ENCODE measurements at regions not wholly inside any gene's neighbourhood (a gene's known extent, or its start where the extent isn't known, plus 50 kb on each side); places are given as distances from the start of the nearest gene placed in this dataset.
"Not testable (repeated sequence)": the region's sequence is repeated elsewhere in the genome, so short reads cannot be mapped to it uniquely, and the experiment has no call there.

DNA sequence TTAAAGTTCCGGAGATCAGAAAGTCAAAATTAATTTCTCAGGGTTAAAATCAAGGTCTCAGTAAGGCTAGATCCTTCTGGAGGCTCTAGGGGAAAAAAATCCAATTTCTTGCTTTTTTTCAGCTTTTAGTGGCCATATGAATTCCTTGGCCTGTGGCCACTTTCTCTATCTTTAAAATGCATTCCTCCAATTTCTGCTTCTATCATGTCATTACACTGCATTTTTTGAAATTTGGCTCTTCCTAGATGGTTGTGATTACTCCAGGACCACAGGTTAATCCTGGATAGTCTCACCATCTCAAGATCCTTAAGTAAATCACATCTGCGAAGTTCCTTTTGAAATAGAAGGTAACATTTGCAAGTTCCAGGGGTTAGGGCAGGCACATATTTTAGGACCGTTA, 1294.9 kb upstream of the CITED2 start:
- DNase-seq (ENCODE audit: low spot score), result no peak

DNA sequence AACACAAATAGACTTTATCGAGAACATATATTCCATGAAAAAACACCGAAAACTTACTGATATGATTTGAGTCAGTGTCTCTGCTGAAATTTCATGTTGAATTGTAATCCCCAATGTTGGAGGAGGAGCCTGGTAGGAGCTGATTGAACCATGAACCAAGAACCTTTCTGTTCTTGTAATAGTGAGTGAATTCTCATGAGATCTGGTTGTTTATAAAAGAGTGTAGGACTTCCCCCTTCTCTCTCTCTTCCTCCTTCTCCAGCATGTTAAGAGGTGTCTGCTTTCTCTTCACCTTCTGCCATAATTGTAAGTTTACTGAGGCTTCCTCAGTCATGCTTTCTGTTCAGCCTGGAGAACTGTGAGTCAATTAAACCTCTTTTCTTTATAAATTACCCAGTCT, 1289.3 kb upstream of the CITED2 start:
- no peak for DNase-seq (ENCODE audit: low spot score)

DNA sequence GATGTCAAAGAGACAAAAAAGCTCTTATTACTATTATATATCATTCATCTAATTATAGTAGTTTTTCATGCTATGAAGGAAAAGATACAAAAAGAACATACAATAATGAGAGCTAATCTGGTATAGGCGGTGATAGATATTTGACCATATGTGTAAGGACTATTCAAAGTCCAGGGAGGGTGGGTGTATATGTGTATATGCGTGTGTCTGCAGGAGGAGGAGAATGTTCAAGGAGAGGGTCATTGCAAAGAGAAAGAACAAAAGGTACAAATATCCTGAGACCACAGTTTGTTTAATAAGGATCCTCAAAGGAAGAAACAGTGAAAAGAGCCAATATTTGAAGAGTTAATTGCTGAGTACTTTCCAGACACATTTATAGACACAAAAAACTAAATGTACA, 1288.6 kb upstream of the CITED2 start:
- DNase-seq (ENCODE audit: low spot score), result no peak

DNA sequence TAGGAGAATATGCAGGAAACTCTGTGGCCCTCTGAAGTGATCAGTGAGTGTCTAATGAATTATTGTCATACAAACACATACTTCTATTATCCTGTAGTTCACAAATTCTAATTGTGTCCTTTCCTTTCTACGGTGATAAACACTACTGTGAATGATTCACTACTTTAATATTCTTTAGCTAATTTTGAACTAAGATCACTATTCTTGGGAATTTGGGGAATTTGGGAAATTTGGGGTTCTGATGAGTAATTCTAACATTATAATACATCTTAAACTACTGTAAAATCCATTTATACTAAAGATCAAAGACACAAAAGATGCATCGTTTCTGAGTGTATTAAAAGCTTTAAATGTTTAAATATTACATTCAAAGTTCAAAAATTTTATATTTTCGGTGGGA, 1287.2 kb upstream of the CITED2 start:
- DNase-seq (ENCODE audit: low spot score), result no peak

DNA sequence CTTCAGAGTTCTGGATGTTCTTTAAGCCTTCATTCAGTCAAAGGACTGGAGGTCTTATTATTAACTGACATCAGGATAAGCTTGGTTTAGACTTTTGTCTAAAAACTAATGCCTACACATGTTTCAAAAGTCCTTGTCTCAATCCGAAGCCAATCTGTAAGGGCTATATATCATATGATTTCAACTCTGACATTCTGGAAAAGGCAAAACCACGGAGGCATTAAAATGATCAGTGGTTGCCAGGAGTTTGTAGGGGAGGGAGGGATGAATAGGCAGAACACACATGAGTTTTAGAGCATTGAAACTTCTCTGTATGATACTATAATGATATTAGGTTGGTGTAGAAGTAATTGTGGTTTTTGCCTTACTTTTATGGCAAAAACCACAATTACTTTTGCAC, 1285.8 kb upstream of the CITED2 start:
- no peak for DNase-seq (ENCODE audit: low spot score)

DNA sequence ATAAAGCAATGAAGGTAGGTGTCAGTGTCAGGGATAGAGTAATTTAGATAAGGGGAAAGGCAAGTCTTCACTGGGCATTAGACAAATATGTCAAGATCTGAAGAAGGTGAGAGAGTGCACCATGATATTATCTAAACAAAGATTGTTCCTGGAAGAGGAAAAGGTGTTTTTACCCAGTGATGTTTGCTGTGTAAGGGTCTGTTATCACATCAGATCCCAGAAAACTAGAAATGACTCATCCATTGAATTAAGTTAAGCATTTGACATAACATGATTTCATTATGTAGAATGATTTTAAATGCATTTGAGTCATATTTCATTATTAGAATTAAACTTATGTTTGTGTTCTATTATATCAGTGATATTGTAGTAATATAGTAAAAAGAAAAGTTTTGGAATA, 1279.5 kb upstream of the CITED2 start:
- no peak for DNase-seq (ENCODE audit: low spot score)

DNA sequence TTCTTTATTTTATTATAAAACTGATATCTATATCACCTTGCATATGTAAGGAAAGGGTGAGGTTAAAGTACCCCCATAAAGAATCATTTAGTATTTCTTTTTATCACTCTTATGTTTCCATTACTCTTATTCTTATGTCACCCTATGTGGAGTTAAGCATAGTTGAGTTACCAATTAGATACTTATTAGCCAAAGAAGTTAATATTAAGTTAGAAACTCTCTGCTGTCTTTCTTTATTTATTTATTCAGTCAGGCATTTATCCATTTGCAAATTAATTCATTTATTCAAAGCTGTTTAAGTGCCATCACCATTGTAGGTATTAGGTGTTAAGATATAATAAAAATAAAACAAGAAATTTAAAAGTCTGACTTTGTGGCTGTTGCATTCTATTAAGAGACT, 1279.1 kb upstream of the CITED2 start:
- DNase-seq (ENCODE audit: low spot score), result no peak

DNA sequence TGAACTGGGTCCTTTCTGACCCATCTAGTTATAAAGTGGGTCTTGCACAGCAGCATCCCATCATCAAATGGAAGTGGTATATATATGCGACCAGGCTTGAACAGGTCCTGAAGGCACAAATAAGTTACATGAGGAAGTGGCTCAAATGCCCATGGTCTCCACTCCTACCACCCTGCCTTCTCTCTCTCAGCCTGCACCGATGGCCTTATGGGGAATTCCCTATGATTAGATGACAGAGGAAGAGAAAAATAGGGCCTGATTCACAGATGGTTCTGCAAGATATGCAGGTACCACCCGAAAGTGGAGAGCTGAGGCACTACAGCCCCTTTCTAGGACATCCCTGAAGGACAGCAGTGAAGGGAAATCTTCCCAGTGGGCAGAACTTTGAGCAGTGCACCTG, 1275.1 kb upstream of the CITED2 start:
- DNase-seq (ENCODE audit: low spot score), result not testable (repeated sequence)

DNA sequence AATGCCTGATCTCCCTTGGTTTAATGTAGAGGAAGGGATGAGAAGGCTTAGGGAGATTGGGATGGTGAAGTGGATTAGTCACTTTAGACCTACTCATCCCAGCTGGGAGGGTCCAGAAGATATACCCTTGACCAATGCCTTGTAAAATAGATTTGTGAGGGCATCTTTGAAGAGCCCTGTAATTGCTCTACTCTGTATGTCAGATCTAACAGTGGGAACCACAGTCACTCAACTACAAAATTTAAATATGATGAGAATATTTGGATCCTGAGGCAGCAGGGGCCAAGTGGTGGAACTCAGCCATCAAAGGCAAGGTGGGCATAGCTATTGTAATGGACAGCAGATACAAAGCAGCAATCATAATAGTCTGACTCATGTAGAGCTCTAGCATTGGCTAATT, 1272.9 kb upstream of the CITED2 start:
- DNase-seq (ENCODE audit: low spot score), result not testable (repeated sequence)

DNA sequence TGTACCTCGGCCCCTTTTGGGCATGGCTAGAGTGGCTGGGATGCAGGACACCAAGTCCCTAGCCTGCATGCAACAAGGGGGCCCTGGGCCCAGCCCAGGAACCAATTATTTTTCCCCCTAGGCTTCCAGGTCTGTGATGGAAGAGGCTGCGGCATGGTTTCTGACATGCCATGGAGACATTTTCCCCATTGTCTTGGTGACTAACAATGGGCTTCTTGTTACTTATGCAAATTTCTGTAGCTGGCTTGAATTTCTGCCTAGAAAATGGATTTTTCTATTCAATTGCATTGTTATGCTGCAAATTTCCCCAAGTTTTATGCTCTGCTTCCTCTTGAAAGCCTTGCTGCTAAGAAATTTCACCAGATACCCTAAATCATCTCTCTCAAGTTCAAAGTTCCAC, 1269.6 kb upstream of the CITED2 start:
- DNase-seq (ENCODE audit: low spot score), result peak; percentile 15

DNA sequence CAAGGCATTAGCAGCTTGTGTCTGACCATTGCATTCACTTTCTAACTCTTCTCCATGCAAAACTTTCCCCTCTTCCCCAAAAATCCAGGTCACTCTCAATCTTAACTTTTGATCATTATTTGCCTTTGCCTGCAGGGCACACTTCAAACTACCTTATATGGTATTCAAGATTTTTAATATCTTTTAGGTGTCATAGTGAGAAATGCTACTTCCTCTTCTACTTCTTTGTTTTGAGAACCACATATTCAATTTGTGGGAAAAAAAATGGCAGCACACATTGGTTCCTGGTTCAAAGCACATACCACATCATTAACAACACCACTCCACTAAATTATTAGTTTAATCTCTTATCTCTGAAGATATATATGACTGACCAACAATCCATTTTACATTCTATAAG, 1267.0 kb upstream of the CITED2 start:
- no peak for DNase-seq (ENCODE audit: low spot score)

DNA sequence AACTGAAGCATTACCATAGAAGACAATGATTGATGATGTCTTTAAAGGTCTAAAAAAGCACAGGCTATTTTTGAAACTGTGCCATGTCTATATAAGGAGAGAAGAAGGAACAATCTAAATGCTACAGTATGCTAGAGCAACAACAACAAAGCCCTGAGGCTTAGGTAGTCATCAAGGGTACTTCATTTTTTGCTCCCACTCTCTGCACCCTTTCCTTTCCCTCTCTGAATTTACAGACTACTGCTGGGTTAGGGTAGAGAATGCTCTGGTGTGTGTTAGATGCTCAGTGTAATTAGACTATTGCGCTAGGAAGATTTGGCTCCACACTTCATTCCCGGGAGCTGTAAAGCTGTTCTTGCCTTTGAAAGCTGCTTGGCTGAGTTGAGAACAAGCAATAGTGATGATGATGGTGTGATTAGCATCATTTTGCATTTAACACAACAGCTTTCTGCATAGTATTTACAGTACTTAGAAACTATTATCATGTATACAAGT, 1262.5 kb upstream of the CITED2 start:
- DNase-seq (ENCODE audit: low spot score), result no peak

DNA sequence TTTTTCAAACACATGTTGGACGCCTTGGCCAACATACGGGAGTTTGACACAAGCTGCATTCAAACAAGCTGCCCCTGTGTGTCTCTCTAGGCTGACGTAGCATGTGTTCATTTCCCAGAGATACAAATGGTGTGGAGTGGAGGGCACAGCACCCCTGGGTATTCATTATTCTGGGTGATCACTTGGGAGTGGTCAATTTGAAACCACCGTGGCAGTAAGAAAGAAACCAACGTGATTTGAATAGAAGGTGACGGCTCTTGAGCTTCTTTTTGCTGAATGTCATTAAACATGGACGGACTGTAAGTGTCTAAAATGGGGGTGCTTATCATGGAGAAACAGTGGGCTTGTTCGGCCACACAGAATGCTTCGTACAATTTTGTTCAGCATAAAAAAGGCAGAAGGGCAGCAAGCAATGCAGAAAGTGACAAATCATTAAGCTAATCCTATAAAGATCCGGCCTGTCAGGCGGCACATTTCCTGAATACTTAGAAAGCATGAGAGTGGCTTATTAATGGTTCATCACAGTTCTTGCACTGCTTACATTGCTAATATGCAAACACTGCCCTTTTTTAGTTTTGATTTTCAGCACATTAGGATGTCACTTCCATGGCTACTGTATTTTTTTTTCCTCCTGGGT, 1261.9 kb upstream of the CITED2 start:
- no peak for DNase-seq (ENCODE audit: low spot score)

DNA sequence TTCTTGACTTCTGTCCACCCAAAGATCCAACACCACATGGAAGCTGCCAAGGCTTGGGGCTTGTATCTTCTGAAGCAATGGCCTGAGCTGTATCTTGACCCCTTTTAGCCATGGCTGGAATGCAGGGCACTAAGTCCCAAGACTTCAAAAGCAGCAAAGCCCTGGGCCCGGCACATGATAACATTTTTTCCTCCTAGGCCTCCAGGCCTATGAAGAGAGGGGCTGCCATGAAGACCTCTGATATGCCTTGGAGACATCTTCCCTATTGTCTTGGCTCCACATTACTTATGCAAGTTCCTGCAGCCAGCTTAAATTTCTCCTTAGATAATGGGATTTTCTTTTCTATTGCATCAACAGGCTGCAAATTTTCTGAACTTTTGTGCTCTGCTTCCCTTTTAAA, 1252.6 kb upstream of the CITED2 start:
- no peak for DNase-seq (ENCODE audit: low spot score)

DNA sequence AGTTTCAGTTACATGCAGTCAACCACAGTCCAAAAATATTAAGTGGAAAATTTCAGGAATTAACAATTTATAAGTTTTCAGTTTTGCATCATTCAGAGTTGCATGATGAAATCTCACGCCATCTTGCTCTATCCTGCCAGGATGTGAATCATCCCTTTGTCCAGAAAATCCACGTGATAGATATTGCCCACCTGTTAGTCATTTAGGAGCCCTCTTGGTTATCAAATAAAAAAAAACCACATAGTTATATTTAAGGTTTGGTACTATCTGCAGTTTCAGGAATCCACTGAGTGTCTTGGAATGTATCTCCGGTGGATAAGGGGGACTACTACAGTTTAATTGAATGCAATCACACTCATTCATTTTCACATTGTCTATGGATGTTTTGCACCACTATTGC, 1249.0 kb upstream of the CITED2 start:
- DNase-seq (ENCODE audit: low spot score), result no peak

DNA sequence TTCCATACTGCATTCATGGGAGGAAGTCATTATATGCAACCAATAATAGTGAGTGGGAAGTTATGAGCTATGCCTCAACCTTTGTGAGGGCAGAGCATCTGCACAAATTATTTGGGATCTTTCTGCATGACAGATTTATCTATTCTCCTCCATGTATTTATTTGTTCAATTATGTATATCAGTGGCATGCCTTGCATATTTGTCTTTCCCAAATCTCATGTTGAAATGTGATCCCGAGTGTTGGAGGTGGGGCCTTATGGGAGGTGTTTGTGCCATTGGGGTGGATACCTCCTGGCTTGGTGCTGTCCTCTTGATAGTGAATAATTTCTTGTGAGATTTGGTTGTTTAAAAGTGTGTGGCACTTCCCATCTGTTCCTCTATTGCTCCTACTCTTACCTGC, 1246.0 kb upstream of the CITED2 start:
- no peak for DNase-seq (ENCODE audit: low spot score)

DNA sequence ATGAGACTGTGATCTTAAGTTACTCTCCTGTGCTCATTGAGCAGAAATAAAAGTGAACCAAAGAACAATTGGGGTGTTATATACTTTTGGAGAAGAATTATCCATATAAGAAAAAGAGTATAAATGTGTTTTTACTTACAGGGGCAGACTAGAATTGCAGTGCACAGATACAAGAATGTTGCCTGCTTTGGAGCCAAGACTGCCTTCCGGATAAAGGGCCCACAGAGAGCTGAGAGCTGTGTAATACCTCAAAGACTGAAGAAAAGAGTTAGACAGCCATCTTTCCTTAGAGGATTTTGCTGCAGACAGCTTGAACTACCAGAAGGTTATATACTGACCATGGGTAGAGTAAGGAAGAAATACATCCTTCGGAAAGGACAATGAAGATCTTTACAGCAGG, 1235.5 kb upstream of the CITED2 start:
- no peak for DNase-seq (ENCODE audit: low spot score)

DNA sequence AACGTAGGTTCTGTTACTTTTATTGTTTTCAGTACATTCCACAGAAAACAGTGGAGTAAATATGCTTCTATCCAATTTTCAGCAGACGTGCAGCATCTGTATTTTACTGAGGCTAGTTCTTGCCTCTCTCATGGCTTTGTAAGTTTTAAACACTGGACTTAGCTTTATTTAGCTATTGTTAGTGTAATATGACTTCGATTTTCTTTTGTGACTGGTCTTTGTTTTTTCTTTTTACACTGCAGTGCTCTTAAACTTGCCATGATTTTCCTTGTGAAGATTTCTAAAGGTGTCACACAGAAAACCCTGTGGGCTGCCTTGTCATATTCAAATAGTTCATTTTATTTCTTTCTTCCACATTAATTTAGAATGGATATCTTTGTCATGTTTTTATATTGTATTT, 1234.9 kb upstream of the CITED2 start:
- no peak for DNase-seq (ENCODE audit: low spot score)

DNA sequence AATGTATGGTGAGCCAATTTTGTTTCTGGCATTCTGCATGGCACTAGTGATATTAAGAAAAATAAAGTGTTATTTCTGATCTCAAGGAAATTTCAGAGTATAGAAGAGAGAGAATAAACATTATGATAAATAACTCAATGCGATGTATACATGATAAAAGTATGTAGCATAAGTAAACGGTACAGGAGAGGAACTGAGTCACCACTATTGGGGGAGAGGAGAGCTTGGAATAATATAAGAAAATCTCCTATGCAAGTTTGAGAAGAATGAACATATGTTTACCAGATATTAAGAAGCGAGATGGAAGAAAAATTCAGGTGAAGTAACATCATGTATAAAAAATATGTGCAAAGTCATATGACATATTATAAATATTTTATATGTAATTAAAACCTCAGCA, 1230.3 kb upstream of the CITED2 start:
- no peak for DNase-seq (ENCODE audit: low spot score)

DNA sequence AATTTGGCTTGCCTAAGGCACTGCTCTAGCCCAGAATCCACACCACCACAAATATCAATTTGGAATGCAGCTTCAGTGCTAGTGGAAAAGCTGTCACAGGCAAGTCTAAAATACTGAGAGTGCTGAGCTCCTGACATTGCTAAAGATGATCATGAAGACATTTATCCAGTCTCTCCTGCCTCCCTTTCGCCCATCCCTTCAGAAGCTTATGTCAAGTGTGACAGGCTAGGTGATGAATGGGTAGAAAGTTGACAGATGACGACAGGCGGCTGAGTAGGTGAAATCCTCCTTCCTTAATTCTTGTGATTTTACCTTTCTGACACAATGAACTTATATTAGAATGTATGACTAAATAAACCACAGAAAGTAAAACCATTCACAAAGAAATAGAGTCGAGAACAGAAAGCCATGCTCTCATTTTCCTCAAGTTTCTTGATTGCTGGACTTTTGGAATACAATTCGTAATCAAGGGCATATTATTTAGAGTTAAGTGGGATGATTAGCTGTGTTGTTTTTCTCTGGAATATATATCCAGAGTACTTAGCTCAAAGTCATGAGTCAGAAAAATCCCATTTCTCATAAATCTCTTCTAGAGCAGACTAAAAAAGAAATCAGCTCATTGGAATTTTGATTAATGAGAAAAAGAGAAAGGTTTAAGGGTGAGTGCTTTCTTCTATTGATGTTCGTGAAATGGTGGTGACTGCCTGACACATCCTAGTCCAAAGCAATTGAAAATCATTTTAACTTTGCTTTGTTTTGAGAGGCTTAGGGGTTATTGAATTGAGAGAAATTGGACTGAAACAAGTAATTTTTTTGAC, 1228.2 kb upstream of the CITED2 start:
- DNase-seq (ENCODE audit: low spot score), result peak; percentile 7

DNA sequence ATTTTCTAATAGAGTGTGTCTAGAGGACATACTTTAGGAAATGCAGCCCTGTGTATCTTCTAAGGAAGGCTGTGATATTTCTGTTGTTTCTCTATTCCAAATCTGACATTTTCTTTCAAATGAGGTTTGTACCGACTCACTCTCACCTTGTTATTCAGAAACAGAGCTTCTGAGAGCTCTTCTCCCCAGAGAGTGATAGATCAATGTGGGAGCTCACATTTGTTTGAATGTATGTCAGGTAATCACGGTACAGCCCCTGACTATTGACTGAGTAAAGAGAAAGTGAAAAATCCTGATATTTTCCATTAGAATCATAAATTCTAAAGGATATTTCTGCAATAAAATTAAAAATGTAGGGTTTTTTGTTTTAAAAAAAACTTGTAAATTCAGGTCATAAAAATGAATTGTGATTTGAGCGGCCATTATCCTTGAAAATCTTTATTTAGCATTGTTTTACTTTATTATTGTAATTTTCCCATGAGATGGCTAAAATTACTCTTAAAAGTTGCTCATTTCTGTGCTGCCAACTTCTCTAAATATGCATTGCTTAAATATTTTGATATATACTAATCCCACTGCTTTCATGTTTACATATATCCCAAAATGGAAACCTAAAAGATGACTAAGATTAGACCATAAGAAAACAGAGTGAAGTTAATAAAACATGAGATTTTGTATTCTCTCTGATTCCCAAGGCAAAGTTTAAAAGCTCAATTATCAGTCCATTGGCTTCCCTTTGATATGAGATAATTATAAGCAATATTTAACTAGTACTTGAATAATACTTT, 1226.8 kb upstream of the CITED2 start:
- DNase-seq (ENCODE audit: low spot score), result no peak

DNA sequence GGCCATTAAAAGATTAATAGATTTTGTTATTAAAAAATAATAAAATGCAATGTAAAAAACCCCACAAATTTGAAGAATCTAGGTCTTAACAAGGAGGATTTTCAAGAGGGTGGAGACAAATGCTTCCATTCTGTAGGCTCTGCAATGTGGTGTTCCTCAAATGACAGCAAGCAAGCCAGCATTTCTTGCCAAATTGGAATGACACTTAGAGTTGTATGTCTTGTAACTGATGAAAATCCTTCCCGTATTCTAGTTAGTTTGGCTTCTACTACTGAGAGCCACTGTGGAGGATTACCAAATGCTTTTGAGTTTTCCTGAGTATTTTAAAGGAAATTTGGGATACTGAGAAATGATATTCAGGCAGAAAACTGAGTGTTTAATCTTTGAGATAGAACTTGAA, 1225.5 kb upstream of the CITED2 start:
- no peak for DNase-seq (ENCODE audit: low spot score)

DNA sequence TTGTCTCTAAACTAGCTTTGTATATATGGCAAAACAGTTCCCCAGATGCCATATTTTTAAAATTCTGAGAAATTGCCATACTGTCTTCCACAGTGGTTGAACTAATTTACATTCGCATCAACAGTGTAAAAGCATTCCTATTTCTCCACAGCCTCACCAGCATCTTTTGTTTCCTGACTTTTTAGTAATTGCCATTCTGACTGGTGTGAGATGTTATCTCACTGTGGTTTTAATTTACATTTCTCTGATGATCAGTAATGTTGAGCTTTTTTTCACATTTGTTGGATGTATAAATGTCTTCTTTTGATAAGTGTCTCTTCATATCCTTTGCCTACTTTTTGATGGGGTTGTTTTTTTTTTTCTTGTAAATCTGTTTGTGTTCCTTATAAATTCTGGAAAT, 1222.7 kb upstream of the CITED2 start:
- DNase-seq (ENCODE audit: low spot score), result no peak
